ENCODE measurements at regions not wholly inside any gene's neighbourhood (a gene's known extent, or its start where the extent isn't known, plus 50 kb on each side); places are given as distances from the start of the nearest gene placed in this dataset.

DNA sequence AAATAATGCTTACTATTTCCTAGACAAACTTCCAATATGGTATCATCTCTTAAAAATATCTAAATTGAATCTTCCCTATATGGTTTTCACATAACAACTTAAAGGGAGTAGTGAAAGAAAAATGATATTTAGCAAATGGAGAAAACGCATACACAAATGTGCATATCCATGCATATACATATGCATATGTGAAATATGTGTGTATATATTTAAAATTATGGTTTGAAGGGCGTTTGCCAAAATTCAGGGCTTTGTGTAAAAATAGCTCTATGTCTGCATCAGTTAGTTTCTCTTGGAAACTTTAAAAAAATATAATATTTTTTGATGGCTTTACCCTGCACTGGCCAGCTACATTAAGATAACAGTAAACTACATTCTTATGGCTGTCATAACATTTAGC, 986.7 kb downstream of the BCL11A start:
- TF ChIP-seq, protein P1, sequence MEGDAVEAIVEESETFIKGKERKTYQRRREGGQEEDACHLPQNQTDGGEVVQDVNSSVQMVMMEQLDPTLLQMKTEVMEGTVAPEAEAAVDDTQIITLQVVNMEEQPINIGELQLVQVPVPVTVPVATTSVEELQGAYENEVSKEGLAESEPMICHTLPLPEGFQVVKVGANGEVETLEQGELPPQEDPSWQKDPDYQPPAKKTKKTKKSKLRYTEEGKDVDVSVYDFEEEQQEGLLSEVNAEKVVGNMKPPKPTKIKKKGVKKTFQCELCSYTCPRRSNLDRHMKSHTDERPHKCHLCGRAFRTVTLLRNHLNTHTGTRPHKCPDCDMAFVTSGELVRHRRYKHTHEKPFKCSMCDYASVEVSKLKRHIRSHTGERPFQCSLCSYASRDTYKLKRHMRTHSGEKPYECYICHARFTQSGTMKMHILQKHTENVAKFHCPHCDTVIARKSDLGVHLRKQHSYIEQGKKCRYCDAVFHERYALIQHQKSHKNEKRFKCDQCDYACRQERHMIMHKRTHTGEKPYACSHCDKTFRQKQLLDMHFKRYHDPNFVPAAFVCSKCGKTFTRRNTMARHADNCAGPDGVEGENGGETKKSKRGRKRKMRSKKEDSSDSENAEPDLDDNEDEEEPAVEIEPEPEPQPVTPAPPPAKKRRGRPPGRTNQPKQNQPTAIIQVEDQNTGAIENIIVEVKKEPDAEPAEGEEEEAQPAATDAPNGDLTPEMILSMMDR (IDR thresholded peaks at IDR 0.05): no peak
- no peak for TF ChIP-seq EZH2 (IDR thresholded peaks at IDR 0.05; ENCODE audit: borderline replicate concordance, insufficient read depth, low read depth, low read length, poor library complexity, severe bottlenecking)
